NCI-H187 (cell line): ENCODE measurements at regions not wholly inside any gene's neighbourhood (a gene's known extent, or its start where the extent isn't known, plus 50 kb on each side); places are given as distances from the start of the nearest gene placed in this dataset.
"Not testable (repeated sequence)": the region's sequence is repeated elsewhere in the genome, so short reads cannot be mapped to it uniquely, and the experiment has no call there.

Experiments used
- DNase-seq, 2 experiments: peaks; one replicate each; lab custom pipeline; 2025; lab: John Stamatoyannopoulos, UW

DNA sequence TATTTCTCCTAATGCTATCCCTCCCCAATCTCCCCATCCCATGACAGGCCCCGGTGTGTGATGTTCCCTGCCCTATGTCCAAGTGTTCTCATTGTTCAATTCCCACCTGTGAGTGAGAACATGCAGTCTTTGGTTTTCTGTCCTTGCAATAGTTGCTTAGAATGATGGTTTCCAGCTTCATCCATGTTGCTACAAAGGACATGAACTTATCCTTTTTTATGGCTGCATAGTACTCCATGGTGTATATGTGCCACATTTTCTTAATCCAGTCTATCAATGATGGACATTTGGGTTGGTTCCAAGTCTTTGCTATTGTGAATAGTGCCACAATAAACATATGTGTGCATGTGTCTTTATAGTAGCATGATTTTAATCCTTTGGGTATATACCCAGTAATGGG lies 51.3 kb upstream of the RIOK2 start:
- not testable (repeated sequence) for DNase-seq

GRCh38 chr5:97242341-97242740 lies 59.3 kb upstream of the RIOK2 start:
- no peak for DNase-seq

DNA sequence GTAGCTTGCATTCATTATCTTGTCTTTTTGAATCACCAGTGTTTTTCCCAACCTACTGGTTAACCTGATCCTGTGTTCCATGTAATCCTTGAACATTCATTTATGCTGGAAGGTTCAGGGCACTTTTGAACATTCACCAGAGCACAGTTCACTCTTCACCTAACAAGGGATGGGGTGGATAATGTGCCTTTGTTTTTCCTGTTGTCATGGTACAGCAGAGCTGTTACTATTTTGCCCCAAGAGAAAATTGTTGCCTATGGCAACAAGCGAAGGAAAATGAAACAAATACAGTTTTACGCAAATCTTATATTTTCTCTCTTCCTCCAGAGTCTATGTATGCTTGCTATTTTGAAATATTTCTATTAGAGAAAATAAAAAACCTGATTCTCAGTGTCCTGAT lies 60.3 kb upstream of the RIOK2 start:
- no peak for DNase-seq

- DNase-seq, result no peak
Measured at GRCh38 chr5:97245386-97245785, 62.3 kb upstream of the RIOK2 start.

GRCh38 chr5:97250113-97250512 lies 67.1 kb upstream of the RIOK2 start:
- DNase-seq, result no peak

DNA sequence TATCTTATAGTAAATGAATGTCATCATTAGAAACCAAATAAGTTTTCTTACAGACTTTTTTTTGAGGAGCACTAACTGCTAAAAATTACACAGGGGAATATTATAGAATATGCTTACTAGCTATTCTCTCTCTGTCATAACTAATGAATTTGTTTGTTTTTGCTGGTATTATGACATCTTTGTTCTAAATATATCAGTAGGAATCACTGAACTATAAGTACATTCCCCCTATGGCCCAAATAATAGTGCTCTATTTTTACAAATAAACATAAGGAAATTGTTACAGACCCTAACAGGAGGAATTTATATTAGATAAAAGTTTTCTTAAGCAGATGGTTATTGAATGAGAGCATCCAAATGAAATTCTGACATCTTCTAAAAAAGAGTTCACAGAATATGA lies 83.0 kb upstream of the RIOK2 start:
- no peak for DNase-seq

DNA sequence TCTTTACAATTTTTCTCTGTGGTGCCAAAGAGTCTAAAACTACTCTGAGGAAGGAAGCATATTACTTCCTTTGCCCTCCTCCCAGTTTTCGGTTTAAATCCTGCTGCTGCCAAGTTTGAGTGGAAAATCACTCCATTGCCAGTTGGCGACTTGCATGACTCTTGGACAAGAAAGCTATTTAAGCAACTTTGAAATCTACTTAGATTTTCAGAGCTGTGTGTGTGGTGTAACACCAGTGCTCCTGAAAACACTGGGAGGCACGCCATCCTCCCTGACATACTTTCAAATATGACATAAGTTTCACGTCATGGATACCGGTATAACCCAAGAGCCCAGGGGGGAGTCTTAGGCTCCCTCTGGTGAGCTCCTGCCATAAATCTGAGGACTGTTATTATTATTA lies 83.5 kb upstream of the RIOK2 start:
- no peak for DNase-seq

GRCh38 chr5:97267767-97268166 lies 84.7 kb upstream of the RIOK2 start:
- no peak for DNase-seq

GRCh38 chr5:97276474-97277120 lies 93.5 kb upstream of the RIOK2 start:
- DNase-seq, result no peak

DNA sequence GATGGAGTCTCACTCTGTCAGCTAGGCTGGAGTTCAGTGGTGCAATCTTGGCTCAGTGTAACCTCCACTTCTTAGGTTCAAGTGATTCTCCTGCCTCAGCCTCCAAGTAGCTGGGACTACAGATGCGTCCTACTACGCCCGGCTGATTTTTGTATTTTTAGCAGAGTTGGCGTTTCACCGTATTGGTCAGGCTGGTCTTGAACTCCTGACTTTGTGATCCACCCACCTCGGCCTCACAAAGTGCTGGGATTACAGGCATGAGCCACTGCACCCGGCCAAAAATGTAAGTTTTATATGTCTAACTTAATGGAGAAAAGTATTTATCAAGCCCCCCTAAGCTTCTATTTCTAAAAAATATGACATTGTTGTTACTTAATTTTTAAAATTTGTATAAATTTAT lies 98.2 kb upstream of the RIOK2 start:
- DNase-seq, result no peak

DNA sequence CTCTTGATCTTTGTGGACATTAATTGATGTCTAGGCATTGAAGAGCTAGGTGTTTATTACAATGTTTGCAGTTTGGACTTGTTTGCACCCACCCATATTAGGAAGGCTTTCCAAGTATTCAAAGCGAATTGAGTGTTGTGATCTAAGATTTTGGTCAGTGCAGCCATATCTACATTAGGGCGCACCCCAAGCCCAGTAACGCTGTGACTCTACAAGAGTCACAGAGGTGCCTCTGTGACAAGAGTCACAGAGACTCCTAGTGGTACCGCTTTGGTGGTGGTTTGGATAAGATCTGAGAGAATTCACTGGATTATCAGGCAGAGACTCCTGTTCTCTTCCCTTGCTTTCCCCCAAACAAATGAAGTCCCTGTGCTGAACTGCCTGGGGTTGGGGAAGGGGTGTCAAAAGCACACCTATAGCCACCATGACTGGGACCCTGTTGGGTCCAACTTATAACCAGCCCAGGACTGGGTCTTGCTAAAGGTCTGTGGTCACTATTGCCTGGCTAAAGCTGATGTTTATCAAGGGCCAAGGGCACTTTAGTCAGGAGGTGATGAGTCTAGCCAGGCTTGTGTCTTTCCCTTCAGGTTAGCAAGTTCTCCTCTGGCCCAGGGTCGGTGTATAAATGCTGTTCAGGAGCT lies 114.1 kb upstream of the RIOK2 start:
- DNase-seq, result no peak

GRCh38 chr5:97297704-97298091 lies 114.7 kb upstream of the RIOK2 start:
- no peak for DNase-seq

DNA sequence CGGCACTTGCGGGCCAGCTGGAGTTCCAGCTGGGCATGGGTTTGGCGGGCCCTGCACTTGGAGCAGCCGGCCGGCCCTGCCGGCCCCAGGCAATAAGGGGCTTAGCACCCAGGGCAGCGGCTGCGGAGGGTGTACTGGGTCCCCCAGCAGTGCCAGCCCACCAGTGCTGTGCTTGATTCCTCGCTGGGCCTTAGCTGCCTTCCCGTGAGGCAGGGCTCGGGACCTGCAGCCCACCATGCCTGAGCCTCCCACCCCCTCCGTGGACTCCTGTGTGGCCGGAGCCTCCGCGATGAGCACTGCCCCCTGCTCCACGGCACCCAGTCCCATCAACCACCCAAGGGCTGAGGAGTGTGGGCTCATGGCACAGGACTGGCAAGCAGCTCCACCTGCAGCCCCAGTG lies 118.1 kb upstream of the RIOK2 start:
- not testable (repeated sequence) for DNase-seq

- DNase-seq, result no peak
Measured at GRCh38 chr5:97338729-97339128, 155.7 kb upstream of the RIOK2 start.

DNA sequence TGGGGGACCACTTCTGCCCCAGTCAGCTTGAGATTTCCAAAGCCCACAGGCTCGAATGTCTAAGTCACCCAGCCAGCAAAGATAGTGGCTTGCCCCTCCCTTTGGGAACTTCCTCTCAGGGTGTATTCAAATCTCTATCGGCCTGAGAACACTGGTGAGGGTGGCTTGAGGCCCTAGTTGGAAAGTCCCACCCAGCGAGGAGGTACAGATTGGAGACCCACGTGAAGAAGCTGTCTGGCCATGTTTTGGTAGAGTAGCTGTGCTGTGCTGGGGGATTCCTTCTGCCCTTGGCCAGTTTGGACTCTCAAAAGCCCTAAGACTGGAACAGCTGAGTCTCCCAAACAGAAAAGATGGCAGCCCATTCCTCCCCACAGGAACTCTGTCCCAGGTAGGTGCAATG lies 172.7 kb upstream of the RIOK2 start:
- DNase-seq, result no peak

DNA sequence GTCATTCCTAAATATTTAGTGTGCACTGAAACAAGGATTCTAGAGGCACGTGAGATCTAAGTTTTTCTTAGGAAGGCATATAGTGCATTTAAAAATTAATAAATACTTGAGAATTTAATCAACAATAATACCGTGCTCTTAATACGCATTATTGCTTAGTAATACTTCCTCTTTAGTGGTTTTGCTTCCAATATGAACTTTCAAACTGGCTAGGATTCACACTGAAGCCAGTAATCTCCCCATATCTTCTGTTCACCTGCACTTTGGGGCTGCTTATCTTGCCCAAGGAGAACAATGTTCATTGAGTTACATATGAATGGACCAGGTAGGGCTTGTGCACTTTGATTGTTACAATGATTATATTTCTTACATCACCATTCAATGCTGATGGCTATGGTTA lies 180.5 kb upstream of the RIOK2 start:
- DNase-seq, result no peak

DNA sequence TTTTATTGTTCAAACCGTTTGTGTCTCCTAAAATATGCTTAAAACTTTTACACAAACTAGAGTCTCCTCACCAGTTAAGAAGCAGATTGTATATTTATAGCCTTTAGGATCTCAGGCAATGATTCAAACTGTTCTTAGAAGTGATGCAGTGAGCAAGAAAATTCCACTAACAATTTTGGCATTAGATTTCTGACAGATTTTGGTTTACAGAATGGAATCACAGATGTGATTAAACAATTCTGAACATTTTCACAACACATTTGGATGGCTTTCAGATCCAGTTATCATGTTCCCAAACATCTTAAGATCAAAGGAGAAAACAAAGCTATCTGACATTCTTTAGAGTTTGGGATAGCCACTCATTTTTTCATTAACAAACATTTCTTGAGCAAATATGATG lies 181.7 kb upstream of the RIOK2 start:
- DNase-seq, result no peak

- DNase-seq, result no peak
Measured at GRCh38 chr5:97365163-97365845, 182.3 kb upstream of the RIOK2 start.

GRCh38 chr5:97365918-97366317 lies 182.9 kb upstream of the RIOK2 start:
- no peak for DNase-seq

DNA sequence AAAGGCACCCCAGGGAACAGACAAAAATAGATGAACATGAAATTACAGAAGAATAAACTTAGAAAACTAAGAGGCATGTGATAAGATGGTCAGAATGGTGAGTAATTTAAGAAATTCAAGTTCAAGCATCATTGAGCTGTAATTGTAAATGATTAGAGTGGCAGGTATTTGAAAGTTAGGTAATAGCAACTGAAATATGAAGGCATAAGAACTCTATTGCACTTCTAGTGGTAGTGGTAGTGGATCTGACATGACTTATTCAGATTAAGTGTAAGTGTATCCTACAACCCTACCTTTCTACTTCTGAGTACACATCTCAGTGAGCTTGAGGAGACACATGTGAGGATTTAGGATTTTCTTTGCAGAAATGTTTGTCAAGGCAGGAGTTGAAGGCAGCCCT lies 192.9 kb upstream of the RIOK2 start:
- no peak for DNase-seq

DNA sequence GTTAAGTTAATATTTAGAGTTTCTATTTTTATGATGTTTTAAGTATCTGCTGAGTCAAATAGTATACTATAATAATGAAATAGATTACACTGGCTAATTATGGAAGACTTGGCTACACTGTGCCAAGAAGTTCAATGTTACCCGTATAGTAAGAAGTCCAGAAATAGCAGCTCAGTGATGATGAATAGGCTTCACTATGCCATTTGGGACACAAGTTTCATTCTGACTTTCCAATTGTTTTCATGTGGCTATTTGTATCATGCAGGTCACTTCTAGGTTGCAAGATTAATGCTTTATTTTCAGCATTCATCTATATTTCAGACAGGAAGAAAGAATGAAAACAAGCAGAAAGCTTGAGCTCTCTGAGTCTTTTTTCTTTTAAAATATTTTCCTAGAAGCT lies 194.5 kb upstream of the RIOK2 start:
- no peak for DNase-seq

- no peak for DNase-seq
Measured at GRCh38 chr5:97383996-97384395, 200.9 kb upstream of the RIOK2 start.

GRCh38 chr5:97388794-97389193 lies 205.7 kb upstream of the RIOK2 start:
- DNase-seq, result no peak

GRCh38 chr5:97400537-97400936 lies 217.5 kb upstream of the RIOK2 start:
- DNase-seq, result no peak
